Activated CD8-positive, alpha-beta T cell treated with anti-CD3 and anti-CD28 coated beads, Interleukin-2, amount 10 ng/mL, durations not matched to agents 7 days and 5 days (primary cell): ENCODE measurements at regions not wholly inside any gene's neighbourhood (a gene's known extent, or its start where the extent isn't known, plus 50 kb on each side); places are given as distances from the start of the nearest gene placed in this dataset.
"Not testable (repeated sequence)": the region's sequence is repeated elsewhere in the genome, so short reads cannot be mapped to it uniquely, and the experiment has no call there.

Experiments
- ATAC-seq: fragments of 150-1000 bp; cut with Tn5 transposase; one replicate; pipeline ENCODE4 v1.10.0; 2021; ENCODE audit warnings: moderate library complexity
- CTCF ChIA-PET: fragments of 350-600 bp; sonication (Branson Sonifier 250); formaldehyde crosslinking; loops from one replicate; lab custom pipeline; 2021; ENCODE audit warnings: antibody characterized with exemption; lab: Charles Lee
- POLR2A ChIA-PET: fragments of 350-600 bp; sonication (Branson Sonifier 250); formaldehyde crosslinking; loops from one replicate; lab custom pipeline; 2021; ENCODE audit warnings: antibody characterized with exemption; lab: Charles Lee
- DNase-seq: peaks from one replicate; pipeline ENCODE4 v3.0.0-alpha.2; 2020
- H3K27ac Mint-ChIP-seq: one replicate; pipeline ENCODE4 v1.8.0; 2021; ENCODE audit warnings: mild to moderate bottlenecking, mixed read lengths
- H3K27me3 Mint-ChIP-seq: one replicate; pipeline ENCODE4 v1.8.0; 2021; ENCODE audit warnings: low read depth, mixed read lengths
- H3K36me3 Mint-ChIP-seq: one replicate; pipeline ENCODE4 v1.8.0; 2021; ENCODE audit warnings: low read depth, mixed read lengths
- H3K4me1 Mint-ChIP-seq: one replicate; pipeline ENCODE4 v1.8.0; 2021; ENCODE audit warnings: low read depth, mixed read lengths
- H3K4me3 Mint-ChIP-seq: one replicate; pipeline ENCODE4 v1.8.0; 2021; ENCODE audit warnings: mild to moderate bottlenecking, mixed read lengths
- H3K9me3 Mint-ChIP-seq: one replicate; pipeline ENCODE4 v1.8.0; 2022; ENCODE audit warnings: mixed read lengths; ENCODE audit not compliant: insufficient read depth

- POLR2A ChIA-PET: no interaction called here
- no peaks in the 10 kb centered on the region for H3K9me3 Mint-ChIP-seq
- H3K27ac Mint-ChIP-seq: no peak overlapping the region
- ATAC-seq (no peak), DNase-seq (no peak)
- CTCF ChIA-PET: no interaction called here
- H3K4me1 Mint-ChIP-seq: no peaks in the 10 kb centered on the region
- peaks cover 2% of the 10 kb centered on the region for H3K27me3 Mint-ChIP-seq
- H3K36me3 Mint-ChIP-seq: no peaks in the 10 kb centered on the region
- no peak overlapping the region for H3K4me3 Mint-ChIP-seq
These were observed 75.5 kb upstream of the APP start for GRCh38 chr21:26246073-26246472.

- Mint-ChIP-seq H3K27me3 (peaks cover 2% of the 10 kb centered on the region), H3K27ac (no peak overlapping the region), H3K36me3 (no peaks in the 10 kb centered on the region), H3K4me3 (no peak overlapping the region), H3K4me1 (no peaks in the 10 kb centered on the region), H3K9me3 (no peaks in the 10 kb centered on the region)
- POLR2A ChIA-PET: no interaction called here
- CTCF ChIA-PET: no interaction called here
- DNase-seq (no peak), ATAC-seq (no peak)
These were observed 74.9 kb upstream of the APP start for GRCh38 chr21:26245428-26245827.

GRCh38 chr21:26238646-26239045 lies 68.1 kb upstream of the APP start:
- Mint-ChIP-seq H3K9me3 (no peaks in the 10 kb centered on the region), H3K4me3 (no peak overlapping the region), H3K27me3 (no peaks in the 10 kb centered on the region), H3K27ac (no peak overlapping the region), H3K36me3 (no peaks in the 10 kb centered on the region), H3K4me1 (no peaks in the 10 kb centered on the region)
- POLR2A ChIA-PET: no interaction called here
- CTCF ChIA-PET: no interaction called here
- DNase-seq (no peak), ATAC-seq (no peak)

- ChIA-PET POLR2A (no interaction called here), CTCF (no interaction called here)
- Mint-ChIP-seq H3K36me3 (no peaks in the 10 kb centered on the region), H3K9me3 (no peaks in the 10 kb centered on the region), H3K4me1 (no peaks in the 10 kb centered on the region), H3K27ac (no peak overlapping the region), H3K27me3 (no peaks in the 10 kb centered on the region), H3K4me3 (no peak overlapping the region)
- ATAC-seq (no peak), DNase-seq (no peak)
These were observed 65.7 kb upstream of the APP start for GRCh38 chr21:26236281-26236680.

GRCh38 chr21:26233297-26233696 lies 62.7 kb upstream of the APP start:
- ATAC-seq, POLR2A ChIA-PET, H3K27ac Mint-ChIP-seq, H3K36me3 Mint-ChIP-seq, DNase-seq, H3K9me3 Mint-ChIP-seq, H3K4me3 Mint-ChIP-seq, H3K27me3 Mint-ChIP-seq, H3K4me1 Mint-ChIP-seq: not testable (repeated sequence)
- CTCF ChIA-PET: interaction anchor here (1.1 kb wide), 1 partner anchor 62 kb away, joined by 3 read pairs; no protein-coding TSS in a partner anchor

GRCh38 chr21:26232491-26232890 lies 61.9 kb upstream of the APP start:
- H3K4me1 Mint-ChIP-seq, H3K27ac Mint-ChIP-seq, POLR2A ChIA-PET, H3K27me3 Mint-ChIP-seq, CTCF ChIA-PET, ATAC-seq, H3K36me3 Mint-ChIP-seq, H3K4me3 Mint-ChIP-seq, H3K9me3 Mint-ChIP-seq, DNase-seq: not testable (repeated sequence)

- H3K4me1 Mint-ChIP-seq: no peaks in the 10 kb centered on the region
- no peaks in the 10 kb centered on the region for H3K9me3 Mint-ChIP-seq
- DNase-seq: no peak
- ChIA-PET CTCF (no interaction called here), POLR2A (no interaction called here)
- no peaks in the 10 kb centered on the region for H3K27me3 Mint-ChIP-seq
- H3K36me3 Mint-ChIP-seq: no peaks in the 10 kb centered on the region
- H3K27ac Mint-ChIP-seq: no peak overlapping the region
- no peak overlapping the region for H3K4me3 Mint-ChIP-seq
- ATAC-seq: no peak
These were observed 56.6 kb upstream of the APP start for GRCh38 chr21:26227130-26227529.

- H3K4me3 Mint-ChIP-seq: no peak overlapping the region
- POLR2A ChIA-PET: no interaction called here
- H3K27ac Mint-ChIP-seq: no peak overlapping the region
These were observed 56.2 kb upstream of the APP start for GRCh38 chr21:26226724-26227123.

GRCh38 chr21:26225046-26225445 lies 54.5 kb upstream of the APP start:
- no peaks in the 10 kb centered on the region for H3K9me3 Mint-ChIP-seq
- no peaks in the 10 kb centered on the region for H3K4me1 Mint-ChIP-seq
- ChIA-PET POLR2A (no interaction called here), CTCF (no interaction called here)
- DNase-seq: no peak
- no peak for ATAC-seq
- no peaks in the 10 kb centered on the region for H3K36me3 Mint-ChIP-seq
- no peaks in the 10 kb centered on the region for H3K27me3 Mint-ChIP-seq
- no peak overlapping the region for H3K27ac Mint-ChIP-seq
- H3K4me3 Mint-ChIP-seq: no peak overlapping the region

More at GRCh38 chr21:26226724-26227123, 56.2 kb upstream of the APP start:
- Mint-ChIP-seq H3K36me3 (no peaks in the 10 kb centered on the region), H3K9me3 (no peaks in the 10 kb centered on the region), H3K4me1 (no peaks in the 10 kb centered on the region), H3K27me3 (no peaks in the 10 kb centered on the region)
- ATAC-seq: no peak
- CTCF ChIA-PET: no interaction called here
- DNase-seq: no peak

- no peaks in the 10 kb centered on the region for H3K4me1 Mint-ChIP-seq
- ChIA-PET POLR2A (interaction anchor here (0.7 kb wide), 1 partner anchor 34 kb away, joined by 3 read pairs; no protein-coding TSS in a partner anchor), CTCF (no interaction called here)
- no peak overlapping the region for H3K4me3 Mint-ChIP-seq
- no peaks in the 10 kb centered on the region for H3K27me3 Mint-ChIP-seq
- no peak for ATAC-seq
- H3K27ac Mint-ChIP-seq: no peak overlapping the region
- H3K9me3 Mint-ChIP-seq: no peaks in the 10 kb centered on the region
- H3K36me3 Mint-ChIP-seq: no peaks in the 10 kb centered on the region
- DNase-seq: no peak
These were observed 53.8 kb upstream of the APP start for GRCh38 chr21:26224366-26224765.
